ENCODE measurements at regions not wholly inside any gene's neighbourhood (a gene's known extent, or its start where the extent isn't known, plus 50 kb on each side); places are given as distances from the start of the nearest gene placed in this dataset.
"Not testable (repeated sequence)": the region's sequence is repeated elsewhere in the genome, so short reads cannot be mapped to it uniquely, and the experiment has no call there.

- Histone ChIP-seq H3K9me3 (ENCODE audit: low read depth) (no peaks in the 10 kb centered on the region), H3K9ac (no peak overlapping the region), H3K79me2 (ENCODE audit: low read depth) (no peaks in the 10 kb centered on the region), H3K27ac (no peak overlapping the region), H3K4me1 (no peaks in the 10 kb centered on the region), H3K4me3 (no peak overlapping the region), H4K20me1 (ENCODE audit: low read depth) (no peaks in the 10 kb centered on the region), H2AFZ (replicated peaks) (no peak overlapping the region), H3K36me3 (no peaks in the 10 kb centered on the region), H3K27me3 (no peaks in the 10 kb centered on the region), H3F3A (ENCODE audit: low read depth) (no peaks in the 10 kb centered on the region), H3K4me2 (no peak overlapping the region)
- Mint-ChIP-seq H3K4me1 (no peaks in the 10 kb centered on the region), H3K27ac (no peak overlapping the region), H3K36me3 (no peaks in the 10 kb centered on the region), H3K4me3 (no peak overlapping the region), H3K27me3 (ENCODE audit: insufficient read depth, low read depth) (peaks cover 2% of the 10 kb centered on the region), H3K9me3 (peaks cover 4% of the 10 kb centered on the region)
- no peak for DNase-seq (ENCODE audit: low spot score)
- no peak for TF ChIP-seq EZH2phosphoT487 (IDR thresholded peaks at IDR 0.05)
- TF ChIP-seq EZH2 (IDR thresholded peaks at IDR 0.05), result no peak
- no peak for TF ChIP-seq CTCF (IDR thresholded peaks at IDR 0.05)
Observed at GRCh38 chr3:30539206-30539605, 67.2 kb upstream of the TGFBR2 start.

- no peaks in the 10 kb centered on the region for H3K4me1 ChIP-seq
- Mint-ChIP-seq H3K27ac (no peak overlapping the region), H3K4me1 (no peaks in the 10 kb centered on the region), H3K9me3 (peaks cover 4% of the 10 kb centered on the region), H3K36me3 (no peaks in the 10 kb centered on the region), H3K27me3 (ENCODE audit: insufficient read depth, low read depth) (peaks cover 2% of the 10 kb centered on the region), H3K4me3 (no peak overlapping the region)
- no peaks in the 10 kb centered on the region for H3F3A ChIP-seq (ENCODE audit: low read depth)
- H3K4me2 ChIP-seq, result no peak overlapping the region
- no peak overlapping the region for H3K27ac ChIP-seq
- no peak overlapping the region for H3K9ac ChIP-seq
- no peaks in the 10 kb centered on the region for H3K79me2 ChIP-seq (ENCODE audit: low read depth)
- H3K27me3 ChIP-seq, result no peaks in the 10 kb centered on the region
- H3K4me3 ChIP-seq, result no peak overlapping the region
- TF ChIP-seq EZH2 (IDR thresholded peaks at IDR 0.05) (no peak), EZH2phosphoT487 (IDR thresholded peaks at IDR 0.05) (no peak), CTCF (IDR thresholded peaks at IDR 0.05) (no peak)
- DNase-seq (ENCODE audit: low spot score), result no peak
- H3K36me3 ChIP-seq, result no peaks in the 10 kb centered on the region
- H2AFZ ChIP-seq (replicated peaks), result no peak overlapping the region
- no peaks in the 10 kb centered on the region for H3K9me3 ChIP-seq (ENCODE audit: low read depth)
- H4K20me1 ChIP-seq (ENCODE audit: low read depth), result no peaks in the 10 kb centered on the region
Observed at GRCh38 chr3:30539772-30540171, 66.6 kb upstream of the TGFBR2 start.

- not testable (repeated sequence) for DNase-seq (ENCODE audit: low spot score); H4K20me1 ChIP-seq (ENCODE audit: low read depth); H3K4me1 Mint-ChIP-seq; H3K27me3 ChIP-seq; H3K4me2 ChIP-seq; H3K4me1 ChIP-seq; H3K36me3 ChIP-seq; H3K27me3 Mint-ChIP-seq (ENCODE audit: insufficient read depth, low read depth); H3K9me3 Mint-ChIP-seq; H3K79me2 ChIP-seq (ENCODE audit: low read depth); H3K27ac Mint-ChIP-seq; H3K27ac ChIP-seq; H3K4me3 ChIP-seq; H3K36me3 Mint-ChIP-seq; H3K9ac ChIP-seq; H3F3A ChIP-seq (ENCODE audit: low read depth); H3K9me3 ChIP-seq (ENCODE audit: low read depth); H3K4me3 Mint-ChIP-seq; H2AFZ ChIP-seq (replicated peaks)
Observed at GRCh38 chr3:30541156-30541555, 65.2 kb upstream of the TGFBR2 start.

- Histone ChIP-seq H3K79me2 (ENCODE audit: low read depth) (no peaks in the 10 kb centered on the region), H4K20me1 (ENCODE audit: low read depth) (no peaks in the 10 kb centered on the region), H3K36me3 (no peaks in the 10 kb centered on the region), H3K4me3 (no peak overlapping the region), H3K4me1 (no peaks in the 10 kb centered on the region), H3K4me2 (no peak overlapping the region), H3K9me3 (ENCODE audit: low read depth) (no peaks in the 10 kb centered on the region), H3K27me3 (no peaks in the 10 kb centered on the region), H3K9ac (no peak overlapping the region), H2AFZ (replicated peaks) (no peak overlapping the region), H3F3A (ENCODE audit: low read depth) (peaks cover 3% of the 10 kb centered on the region), H3K27ac (no peak overlapping the region)
- Mint-ChIP-seq H3K27ac (no peak overlapping the region), H3K36me3 (peaks cover 4% of the 10 kb centered on the region), H3K4me3 (no peak overlapping the region), H3K4me1 (peaks cover 3% of the 10 kb centered on the region), H3K27me3 (ENCODE audit: insufficient read depth, low read depth) (peaks cover 2% of the 10 kb centered on the region), H3K9me3 (peaks cover 7% of the 10 kb centered on the region)
- TF ChIP-seq CTCF (IDR thresholded peaks at IDR 0.05), result no peak
- no peak for DNase-seq (ENCODE audit: low spot score)
Observed at GRCh38 chr3:30542897-30543296, 63.5 kb upstream of the TGFBR2 start.

Data from neural progenitor cell (in vitro differentiated cells).